NB4 (cell line): ENCODE measurements at regions not wholly inside any gene's neighbourhood (a gene's known extent, or its start where the extent isn't known, plus 50 kb on each side); places are given as distances from the start of the nearest gene placed in this dataset.

Source experiments
- MYC ChIP-seq: IDR thresholded peaks from 2 replicates; pipeline ENCODE4 v1.6.1; 2011; ENCODE audit warnings: low read depth, low read length
- POLR2A ChIP-seq: IDR thresholded peaks from 2 replicates; pipeline ENCODE4 v1.6.1; 2011; ENCODE audit warnings: mild to moderate bottlenecking; ENCODE audit not compliant: insufficient read length; ENCODE audit errors: extremely low read depth
- TF ChIP-seq, protein P1 (sequence below): IDR thresholded peaks from one replicate; pipeline ENCODE4 v1.5.1; 2012; ENCODE audit warnings: low read depth, low read length
- TF ChIP-seq, protein P2 (sequence below): IDR thresholded peaks from 2 replicates; pipeline ENCODE4 v1.6.1; 2011; ENCODE audit warnings: low read depth, low read length

GRCh38 chr6:133786016-133786415 is 102.9 kb upstream of the TCF21 start:
- TF ChIP-seq, protein P1, sequence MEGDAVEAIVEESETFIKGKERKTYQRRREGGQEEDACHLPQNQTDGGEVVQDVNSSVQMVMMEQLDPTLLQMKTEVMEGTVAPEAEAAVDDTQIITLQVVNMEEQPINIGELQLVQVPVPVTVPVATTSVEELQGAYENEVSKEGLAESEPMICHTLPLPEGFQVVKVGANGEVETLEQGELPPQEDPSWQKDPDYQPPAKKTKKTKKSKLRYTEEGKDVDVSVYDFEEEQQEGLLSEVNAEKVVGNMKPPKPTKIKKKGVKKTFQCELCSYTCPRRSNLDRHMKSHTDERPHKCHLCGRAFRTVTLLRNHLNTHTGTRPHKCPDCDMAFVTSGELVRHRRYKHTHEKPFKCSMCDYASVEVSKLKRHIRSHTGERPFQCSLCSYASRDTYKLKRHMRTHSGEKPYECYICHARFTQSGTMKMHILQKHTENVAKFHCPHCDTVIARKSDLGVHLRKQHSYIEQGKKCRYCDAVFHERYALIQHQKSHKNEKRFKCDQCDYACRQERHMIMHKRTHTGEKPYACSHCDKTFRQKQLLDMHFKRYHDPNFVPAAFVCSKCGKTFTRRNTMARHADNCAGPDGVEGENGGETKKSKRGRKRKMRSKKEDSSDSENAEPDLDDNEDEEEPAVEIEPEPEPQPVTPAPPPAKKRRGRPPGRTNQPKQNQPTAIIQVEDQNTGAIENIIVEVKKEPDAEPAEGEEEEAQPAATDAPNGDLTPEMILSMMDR = no peak
- TF ChIP-seq, protein P2, sequence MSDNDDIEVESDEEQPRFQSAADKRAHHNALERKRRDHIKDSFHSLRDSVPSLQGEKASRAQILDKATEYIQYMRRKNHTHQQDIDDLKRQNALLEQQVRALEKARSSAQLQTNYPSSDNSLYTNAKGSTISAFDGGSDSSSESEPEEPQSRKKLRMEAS = no peak
- TF ChIP-seq POLR2A (no peak), MYC (no peak)
